ENCODE measurements at regions not wholly inside any gene's neighbourhood (a gene's known extent, or its start where the extent isn't known, plus 50 kb on each side); places are given as distances from the start of the nearest gene placed in this dataset.

DNA sequence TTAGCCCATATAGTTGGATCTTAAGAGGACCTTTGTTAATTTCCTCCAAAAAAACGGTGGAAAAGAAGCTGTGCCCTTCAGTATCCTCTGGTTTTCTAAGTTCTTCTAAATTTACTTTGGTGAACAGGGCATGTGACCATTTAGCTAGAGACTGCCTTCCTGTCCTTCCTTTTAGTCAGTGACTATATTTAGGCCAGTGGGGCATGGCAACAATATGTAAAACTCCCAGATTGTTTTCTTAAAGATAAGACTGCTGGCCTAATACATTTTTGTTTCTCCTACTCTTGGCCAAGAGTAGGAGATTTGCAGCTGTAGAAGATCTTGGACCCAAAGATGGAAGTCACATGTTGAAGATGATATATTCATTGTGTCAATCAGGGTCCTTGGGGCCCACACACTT, 325.1 kb upstream of the DCN start:
- TF ChIP-seq, protein P1, sequence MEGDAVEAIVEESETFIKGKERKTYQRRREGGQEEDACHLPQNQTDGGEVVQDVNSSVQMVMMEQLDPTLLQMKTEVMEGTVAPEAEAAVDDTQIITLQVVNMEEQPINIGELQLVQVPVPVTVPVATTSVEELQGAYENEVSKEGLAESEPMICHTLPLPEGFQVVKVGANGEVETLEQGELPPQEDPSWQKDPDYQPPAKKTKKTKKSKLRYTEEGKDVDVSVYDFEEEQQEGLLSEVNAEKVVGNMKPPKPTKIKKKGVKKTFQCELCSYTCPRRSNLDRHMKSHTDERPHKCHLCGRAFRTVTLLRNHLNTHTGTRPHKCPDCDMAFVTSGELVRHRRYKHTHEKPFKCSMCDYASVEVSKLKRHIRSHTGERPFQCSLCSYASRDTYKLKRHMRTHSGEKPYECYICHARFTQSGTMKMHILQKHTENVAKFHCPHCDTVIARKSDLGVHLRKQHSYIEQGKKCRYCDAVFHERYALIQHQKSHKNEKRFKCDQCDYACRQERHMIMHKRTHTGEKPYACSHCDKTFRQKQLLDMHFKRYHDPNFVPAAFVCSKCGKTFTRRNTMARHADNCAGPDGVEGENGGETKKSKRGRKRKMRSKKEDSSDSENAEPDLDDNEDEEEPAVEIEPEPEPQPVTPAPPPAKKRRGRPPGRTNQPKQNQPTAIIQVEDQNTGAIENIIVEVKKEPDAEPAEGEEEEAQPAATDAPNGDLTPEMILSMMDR (IDR thresholded peaks at IDR 0.05; ENCODE audit: low read depth, low read length) = no peak
- no peak for DNase-seq (ENCODE audit: extremely low read depth, low read depth)

DNA sequence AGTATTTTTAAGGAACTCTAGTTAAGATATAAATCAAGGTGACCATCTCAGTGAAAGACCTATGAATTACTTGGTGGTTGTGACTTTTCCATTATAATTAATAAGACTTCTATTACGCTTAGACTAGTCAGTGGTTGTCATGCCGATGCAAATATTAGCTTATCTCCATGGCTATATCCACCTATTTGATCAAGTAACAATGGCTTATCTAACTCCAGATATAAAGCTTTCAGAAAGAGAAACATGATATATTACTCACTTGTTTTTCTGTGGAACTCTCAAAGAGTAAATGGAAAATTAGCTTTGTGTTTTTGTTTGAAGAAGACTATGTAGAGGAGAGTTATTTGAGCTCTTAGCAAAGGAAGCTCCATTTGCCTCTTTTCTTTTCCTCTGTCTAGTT, 323.8 kb upstream of the DCN start:
- no peak for DNase-seq (ENCODE audit: extremely low read depth, low read depth)
- TF ChIP-seq, protein P1 (IDR thresholded peaks at IDR 0.05; ENCODE audit: low read depth, low read length) = no peak

DNA sequence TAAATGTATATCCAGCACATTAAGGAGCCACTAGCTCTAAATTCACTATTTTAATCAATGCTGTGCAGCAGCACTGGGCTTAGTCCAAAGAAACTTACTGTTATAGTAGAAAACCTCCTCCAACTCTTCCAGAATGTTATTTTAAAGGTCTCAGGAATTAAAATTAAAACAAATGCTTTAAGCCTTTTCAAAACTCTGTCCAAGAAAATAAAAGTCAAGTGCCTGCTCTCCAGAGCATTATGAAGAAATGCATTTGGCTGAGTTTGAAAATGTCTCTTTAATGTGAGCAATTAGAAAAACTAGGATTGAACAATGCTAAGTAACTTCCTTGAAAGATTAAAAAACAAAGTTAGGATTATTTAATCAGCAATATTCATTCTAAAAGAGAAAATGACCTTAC, 322.4 kb upstream of the DCN start:
- TF ChIP-seq, protein P1 (IDR thresholded peaks at IDR 0.05; ENCODE audit: low read depth, low read length) = no peak

DNA sequence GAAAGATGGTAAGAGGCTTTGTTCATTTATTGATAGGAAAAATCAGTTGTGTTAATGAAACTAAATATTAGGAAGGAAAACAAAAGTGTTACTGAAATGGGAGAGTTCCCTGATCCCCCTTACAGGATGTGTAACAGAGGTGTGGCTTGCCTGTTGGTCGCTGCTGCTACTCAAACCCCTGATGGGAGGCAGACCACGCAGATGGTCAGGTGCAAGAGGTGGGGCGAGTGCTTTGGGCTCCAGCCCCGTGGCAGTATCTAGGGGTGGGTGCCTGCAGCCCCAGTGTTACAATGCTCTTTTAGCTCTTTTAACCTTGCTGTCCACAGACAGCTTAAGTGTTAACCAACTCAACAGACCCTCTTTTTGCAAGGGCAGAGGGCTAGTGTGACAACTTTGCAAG, 319.6 kb upstream of the DCN start:
- DNase-seq (ENCODE audit: extremely low read depth, low read depth) = no peak
- TF ChIP-seq, protein P1 (IDR thresholded peaks at IDR 0.05; ENCODE audit: low read depth, low read length) = no peak

More for the DNA sequence above, 322.4 kb upstream of the DCN start:
- DNase-seq (ENCODE audit: extremely low read depth, low read depth) = no peak

DNA sequence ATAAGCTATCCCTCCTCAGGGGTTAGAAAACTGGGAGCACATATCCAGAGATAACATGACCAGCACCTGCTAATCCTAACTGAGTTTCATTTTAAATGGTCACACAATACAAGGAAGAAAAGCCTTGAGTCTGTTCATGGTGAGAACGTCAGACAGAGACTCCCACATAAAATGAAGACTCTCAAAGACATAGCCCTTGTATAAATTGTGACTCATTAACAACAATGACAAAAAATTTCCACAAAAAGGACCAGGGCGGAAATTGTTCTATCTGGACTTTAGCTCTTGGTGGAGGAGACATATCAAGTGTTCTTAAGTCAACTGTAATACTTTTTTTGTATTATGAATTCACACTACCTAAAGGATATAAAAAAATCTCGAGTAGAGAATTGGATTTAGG, 313.7 kb upstream of the DCN start:
- no peak for DNase-seq (ENCODE audit: extremely low read depth, low read depth)
- TF ChIP-seq, protein P1 (IDR thresholded peaks at IDR 0.05; ENCODE audit: low read depth, low read length) = no peak

DNA sequence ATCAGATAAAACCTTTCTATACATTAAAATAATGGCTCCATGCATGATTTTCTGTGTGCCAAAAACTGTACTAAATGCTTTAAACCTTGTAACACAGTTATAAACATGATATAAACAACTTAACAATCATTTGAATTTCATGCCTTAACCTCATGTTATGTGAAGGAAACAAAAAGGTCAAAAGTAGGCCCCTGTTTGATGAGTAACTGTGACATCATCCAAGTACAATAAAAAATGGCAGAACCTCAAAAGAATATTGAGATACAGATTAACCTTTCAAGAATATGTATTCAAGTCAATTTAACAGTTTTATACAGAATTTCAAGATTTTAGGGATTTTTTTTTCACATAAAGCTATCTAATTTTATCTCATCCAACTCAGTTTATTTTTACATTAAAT, 310.7 kb upstream of the DCN start:
- TF ChIP-seq, protein P1 (IDR thresholded peaks at IDR 0.05; ENCODE audit: low read depth, low read length) = no peak
- DNase-seq (ENCODE audit: extremely low read depth, low read depth) = no peak

DNA sequence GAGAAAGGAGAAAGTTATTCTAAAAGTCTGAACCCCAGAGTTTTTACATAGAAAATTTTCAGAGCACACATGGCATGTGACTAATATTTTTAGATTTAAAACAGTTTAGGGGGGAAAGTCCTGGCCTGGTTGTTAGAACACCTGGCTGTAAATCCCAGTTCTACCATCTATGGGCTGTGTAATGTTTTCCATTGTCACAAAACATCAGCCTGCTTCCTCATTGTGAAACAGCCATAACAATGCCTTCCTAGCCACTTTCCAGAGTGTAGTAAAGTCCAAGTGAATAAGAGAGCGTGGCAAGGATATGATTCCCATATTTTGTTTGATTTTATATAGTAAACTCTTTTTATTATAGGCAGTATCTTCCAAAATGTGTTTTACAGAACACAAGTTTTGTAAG, 310.0 kb upstream of the DCN start:
- no peak for DNase-seq (ENCODE audit: extremely low read depth, low read depth)
- TF ChIP-seq, protein P1 (IDR thresholded peaks at IDR 0.05; ENCODE audit: low read depth, low read length) = no peak
